ENCODE measurements at regions not wholly inside any gene's neighbourhood (a gene's known extent, or its start where the extent isn't known, plus 50 kb on each side); places are given as distances from the start of the nearest gene placed in this dataset.

DNA sequence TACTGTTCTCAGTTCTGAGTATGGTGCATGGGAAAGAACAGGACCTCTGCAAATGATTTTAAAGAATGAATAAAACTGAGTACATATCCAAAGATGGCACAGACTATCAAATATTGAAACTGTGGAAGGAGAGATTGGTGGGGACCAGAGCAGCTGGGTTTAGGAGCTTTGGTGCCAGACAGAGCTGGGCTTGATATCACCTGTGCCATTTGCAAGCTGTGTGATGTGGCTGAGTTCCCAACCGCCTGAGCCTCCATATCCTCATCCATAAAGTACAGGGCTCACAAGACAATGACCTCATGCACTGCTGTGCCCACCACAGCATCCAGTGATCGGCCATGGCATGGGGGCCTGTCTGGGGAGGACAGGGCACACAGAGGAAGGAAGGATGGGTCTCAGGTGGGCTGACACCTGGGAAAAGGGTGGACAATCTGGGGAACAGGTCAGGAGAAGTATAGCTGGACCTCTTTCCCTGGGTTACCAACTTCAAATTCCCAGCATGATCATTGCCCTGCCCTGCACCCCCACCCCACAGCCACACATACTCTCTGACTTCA is 83.9 kb upstream of the RAB6C start:
- TF ChIP-seq, protein P1, sequence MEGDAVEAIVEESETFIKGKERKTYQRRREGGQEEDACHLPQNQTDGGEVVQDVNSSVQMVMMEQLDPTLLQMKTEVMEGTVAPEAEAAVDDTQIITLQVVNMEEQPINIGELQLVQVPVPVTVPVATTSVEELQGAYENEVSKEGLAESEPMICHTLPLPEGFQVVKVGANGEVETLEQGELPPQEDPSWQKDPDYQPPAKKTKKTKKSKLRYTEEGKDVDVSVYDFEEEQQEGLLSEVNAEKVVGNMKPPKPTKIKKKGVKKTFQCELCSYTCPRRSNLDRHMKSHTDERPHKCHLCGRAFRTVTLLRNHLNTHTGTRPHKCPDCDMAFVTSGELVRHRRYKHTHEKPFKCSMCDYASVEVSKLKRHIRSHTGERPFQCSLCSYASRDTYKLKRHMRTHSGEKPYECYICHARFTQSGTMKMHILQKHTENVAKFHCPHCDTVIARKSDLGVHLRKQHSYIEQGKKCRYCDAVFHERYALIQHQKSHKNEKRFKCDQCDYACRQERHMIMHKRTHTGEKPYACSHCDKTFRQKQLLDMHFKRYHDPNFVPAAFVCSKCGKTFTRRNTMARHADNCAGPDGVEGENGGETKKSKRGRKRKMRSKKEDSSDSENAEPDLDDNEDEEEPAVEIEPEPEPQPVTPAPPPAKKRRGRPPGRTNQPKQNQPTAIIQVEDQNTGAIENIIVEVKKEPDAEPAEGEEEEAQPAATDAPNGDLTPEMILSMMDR (IDR thresholded peaks at IDR 0.05; ENCODE audit: poor library complexity), result no peak
- TF ChIP-seq EZH2phosphoT487 (IDR thresholded peaks at IDR 0.05; ENCODE audit: low read depth, severe bottlenecking, unreplicated experiment), result no peak
- no peak for TF ChIP-seq EZH2 (IDR thresholded peaks at IDR 0.05; ENCODE audit: borderline replicate concordance)
